ENCODE measurements at regions not wholly inside any gene's neighbourhood (a gene's known extent, or its start where the extent isn't known, plus 50 kb on each side); places are given as distances from the start of the nearest gene placed in this dataset.

GRCh38 chr3:148643389-148643840 lies 54.3 kb upstream of the AGTR1 start:
- H3K4me2 ChIP-seq: no peak overlapping the region
- H3K36me3 ChIP-seq: no peaks in the 10 kb centered on the region
- no peak overlapping the region for H3K4me3 ChIP-seq
- no peak for TF ChIP-seq Cebpa-rat (IDR thresholded peaks at IDR 0.05)
- no peak overlapping the region for H3K27ac ChIP-seq
- no peaks in the 10 kb centered on the region for H3K27me3 ChIP-seq
- H3K4me1 ChIP-seq: no peaks in the 10 kb centered on the region
- no peak overlapping the region for H3K9ac ChIP-seq
- no peaks in the 10 kb centered on the region for H3K9me3 ChIP-seq
- H4K20me1 ChIP-seq: no peaks in the 10 kb centered on the region

DNA sequence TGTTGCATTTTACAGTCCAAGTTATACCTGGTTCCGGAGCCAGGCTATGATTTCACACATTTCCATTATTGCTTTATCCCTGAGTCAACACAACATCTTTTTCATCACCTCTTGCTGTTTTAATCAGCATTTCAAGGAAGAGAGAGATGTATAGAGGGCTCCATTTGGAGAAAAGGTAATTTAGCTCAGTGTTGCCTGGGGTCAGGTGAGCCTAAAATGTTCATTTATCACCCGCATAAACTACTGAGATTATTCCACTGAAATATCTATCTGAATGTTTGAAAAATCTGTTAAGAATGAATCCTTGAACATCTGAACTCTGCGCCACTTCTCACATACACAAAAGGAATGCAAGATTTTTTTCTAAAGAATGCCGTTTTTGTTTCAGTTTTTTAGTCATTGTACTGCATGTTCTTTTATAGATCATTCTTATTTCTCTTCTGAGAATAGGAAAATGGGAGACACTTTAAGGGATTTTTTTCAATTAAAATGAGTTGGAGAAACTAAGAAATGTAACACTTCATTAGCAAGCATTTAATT lies 51.5 kb upstream of the AGTR1 start:
- Histone ChIP-seq H3K4me1 (no peaks in the 10 kb centered on the region), H3K9me3 (no peaks in the 10 kb centered on the region), H3K36me3 (no peaks in the 10 kb centered on the region), H3K4me2 (no peak overlapping the region), H3K27ac (no peak overlapping the region), H3K4me3 (no peak overlapping the region), H3K27me3 (no peaks in the 10 kb centered on the region), H4K20me1 (no peaks in the 10 kb centered on the region), H3K9ac (no peak overlapping the region)
- no peak for TF ChIP-seq Cebpa-rat (IDR thresholded peaks at IDR 0.05)

Data from BLaER1 (cell line).